ENCODE measurements at regions not wholly inside any gene's neighbourhood (a gene's known extent, or its start where the extent isn't known, plus 50 kb on each side); places are given as distances from the start of the nearest gene placed in this dataset.

- Histone ChIP-seq H3K4me3 (ENCODE audit: low read depth in 2 of 2, low read length in 2 of 2) (no peak overlapping the region), H3K27me3 (ENCODE audit: control insufficient read depth, insufficient read depth, low read length) (peaks cover 24% of the 10 kb centered on the region), H3K4me1 (ENCODE audit: control insufficient read depth, insufficient read depth, low read length) (no peaks in the 10 kb centered on the region), H3K9me3 (ENCODE audit: control insufficient read depth, insufficient read depth, low read depth, low read length) (no peaks in the 10 kb centered on the region), H3K27ac (ENCODE audit: low read length) (no peak overlapping the region), H3K36me3 (ENCODE audit: control insufficient read depth, insufficient read depth, low read length) (no peaks in the 10 kb centered on the region; the same call in 1 of the 2 replicates)
- no TSS peak for BruUV-seq (replicated peaks)
- DNase-seq (ENCODE audit: low read depth, low spot score) (no peak), ATAC-seq (no peak)
- ChIA-PET CTCF (no interaction called here), POLR2A (no interaction called here)
- TF ChIP-seq POLR2AphosphoS5 (IDR thresholded peaks at IDR 0.05; ENCODE audit: low read depth, low read length), result no peak
- in situ Hi-C loops (cut with HindIII; ENCODE audit: low pct_unique_long_range_greater_than_20kb, low sequenced_read_pairs), result no loop called here
- intact Hi-C loops (cut with micrococcal nuclease; ENCODE audit: unreplicated experiment), result no loop called here
Observed at GRCh38 chr11:131193031-131193501, 177.3 kb upstream of the NTM start.

- Histone ChIP-seq H3K27me3 (ENCODE audit: control insufficient read depth, insufficient read depth, low read length) (peaks cover 25% of the 10 kb centered on the region), H3K27ac (ENCODE audit: low read length) (no peak overlapping the region), H3K9me3 (ENCODE audit: control insufficient read depth, insufficient read depth, low read depth, low read length) (no peaks in the 10 kb centered on the region), H3K4me3 (ENCODE audit: low read depth in 2 of 2, low read length in 2 of 2) (no peak overlapping the region), H3K36me3 (ENCODE audit: control insufficient read depth, insufficient read depth, low read length) (no peaks in the 10 kb centered on the region; the same call in 1 of the 2 replicates), H3K4me1 (ENCODE audit: control insufficient read depth, insufficient read depth, low read length) (no peaks in the 10 kb centered on the region)
- intact Hi-C loops (cut with micrococcal nuclease; ENCODE audit: unreplicated experiment) (no loop called here), in situ Hi-C loops (cut with HindIII; ENCODE audit: low pct_unique_long_range_greater_than_20kb, low sequenced_read_pairs) (no loop called here)
- no TSS peak for BruUV-seq (replicated peaks)
- POLR2A ChIA-PET, result no interaction called here
- ATAC-seq, result no peak
- CTCF ChIA-PET, result no interaction called here
- no peak for DNase-seq (ENCODE audit: low read depth, low spot score)
- no peak for TF ChIP-seq TCF7L2 (IDR thresholded peaks at IDR 0.05; ENCODE audit: low read depth, low read length)
- no peak for TF ChIP-seq REST (IDR thresholded peaks at IDR 0.05; ENCODE audit: insufficient read depth in 1 of 2, low read depth in 2 of 2, low read length in 1 of 2)
- TF ChIP-seq POLR2AphosphoS5 (IDR thresholded peaks at IDR 0.05; ENCODE audit: low read depth, low read length), result no peak
- TF ChIP-seq CTCF (IDR thresholded peaks at IDR 0.05), result no peak
- TF ChIP-seq SIN3A (IDR thresholded peaks at IDR 0.05; ENCODE audit: borderline replicate concordance, insufficient read depth, low read depth, low read length), result no peak
Observed at GRCh38 chr11:131194726-131195125, 175.7 kb upstream of the NTM start.

GRCh38 chr11:131195661-131196517, 174.5 kb upstream of the NTM start:
- Histone ChIP-seq H3K9me3 (ENCODE audit: control insufficient read depth, insufficient read depth, low read depth, low read length) (no peaks in the 10 kb centered on the region), H3K4me3 (ENCODE audit: low read depth in 2 of 2, low read length in 2 of 2) (no peak overlapping the region), H3K36me3 (ENCODE audit: control insufficient read depth, insufficient read depth, low read length) (no peaks in the 10 kb centered on the region; the same call in 1 of the 2 replicates), H3K27me3 (ENCODE audit: control insufficient read depth, insufficient read depth, low read length) (peaks cover 29% of the 10 kb centered on the region), H3K4me1 (ENCODE audit: control insufficient read depth, insufficient read depth, low read length) (no peaks in the 10 kb centered on the region), H3K27ac (ENCODE audit: low read length) (no peak overlapping the region)
- POLR2A ChIA-PET, result no interaction called here
- no peak for ATAC-seq
- BruUV-seq (replicated peaks), result no TSS peak
- CTCF ChIA-PET, result no interaction called here
- in situ Hi-C loops (cut with HindIII; ENCODE audit: low pct_unique_long_range_greater_than_20kb, low sequenced_read_pairs) (no loop called here), intact Hi-C loops (cut with micrococcal nuclease; ENCODE audit: unreplicated experiment) (no loop called here)
- TF ChIP-seq CTCF (IDR thresholded peaks at IDR 0.05), result no peak
- TF ChIP-seq SIN3A (IDR thresholded peaks at IDR 0.05; ENCODE audit: borderline replicate concordance, insufficient read depth, low read depth, low read length), result no peak
- no peak for TF ChIP-seq REST (IDR thresholded peaks at IDR 0.05; ENCODE audit: insufficient read depth in 1 of 2, low read depth in 2 of 2, low read length in 1 of 2)
- no peak for TF ChIP-seq POLR2AphosphoS5 (IDR thresholded peaks at IDR 0.05; ENCODE audit: low read depth, low read length)
- TF ChIP-seq TCF7L2 (IDR thresholded peaks at IDR 0.05; ENCODE audit: low read depth, low read length), result no peak
- DNase-seq (ENCODE audit: low read depth, low spot score), result no peak
